NCI-H1694 treated with DMSO at 0.1 percent for 48 hours (cell line): ENCODE measurements at regions not wholly inside any gene's neighbourhood (a gene's known extent, or its start where the extent isn't known, plus 50 kb on each side); places are given as distances from the start of the nearest gene placed in this dataset.
A peak's percentile ranks its signal among the peaks of the same experiment; 100 is the strongest.
"Not testable (repeated sequence)": the region's sequence is repeated elsewhere in the genome, so short reads cannot be mapped to it uniquely, and the experiment has no call there.

Source experiments
- DNase-seq: peaks from one replicate; lab custom pipeline; 2025; lab: John Stamatoyannopoulos, UW

GRCh38 chr2:81545626-81546025 lies 1241.1 kb upstream of the LRRTM1 start:
- no peak for DNase-seq

GRCh38 chr2:81542119-81542518 lies 1237.6 kb upstream of the LRRTM1 start:
- DNase-seq: no peak

GRCh38 chr2:81529944-81530343 lies 1225.4 kb upstream of the LRRTM1 start:
- DNase-seq: no peak

GRCh38 chr2:81528852-81529480 lies 1224.4 kb upstream of the LRRTM1 start:
- no peak for DNase-seq

GRCh38 chr2:81523344-81523743 lies 1218.8 kb upstream of the LRRTM1 start:
- no peak for DNase-seq

GRCh38 chr2:81513328-81513727 lies 1208.8 kb upstream of the LRRTM1 start:
- no peak for DNase-seq

- peak; percentile 9 for DNase-seq
Measured at GRCh38 chr2:81505586-81505985, 1201.0 kb upstream of the LRRTM1 start.

- no peak for DNase-seq
Measured at GRCh38 chr2:81495556-81495955, 1191.0 kb upstream of the LRRTM1 start.

GRCh38 chr2:81483254-81483653 lies 1178.7 kb upstream of the LRRTM1 start:
- no peak for DNase-seq

GRCh38 chr2:81481994-81482368 lies 1177.4 kb upstream of the LRRTM1 start:
- DNase-seq: peak; percentile 71

GRCh38 chr2:81481242-81481993 lies 1176.9 kb upstream of the LRRTM1 start:
- DNase-seq: peak; percentile 86

GRCh38 chr2:81467096-81467495 lies 1162.5 kb upstream of the LRRTM1 start:
- DNase-seq: no peak

- no peak for DNase-seq
Measured at GRCh38 chr2:81462420-81462819, 1157.9 kb upstream of the LRRTM1 start.

- DNase-seq: no peak
Measured at GRCh38 chr2:81445176-81445575, 1140.6 kb upstream of the LRRTM1 start.

GRCh38 chr2:81437456-81438000 lies 1133.0 kb upstream of the LRRTM1 start:
- no peak for DNase-seq

GRCh38 chr2:81436256-81436655 lies 1131.7 kb upstream of the LRRTM1 start:
- DNase-seq: no peak

GRCh38 chr2:81412681-81413080 lies 1108.1 kb upstream of the LRRTM1 start:
- no peak for DNase-seq

- no peak for DNase-seq
Measured at GRCh38 chr2:81403508-81403907, 1099.0 kb upstream of the LRRTM1 start.

GRCh38 chr2:81396417-81397019 lies 1092.0 kb upstream of the LRRTM1 start:
- no peak for DNase-seq

- DNase-seq: no peak
Measured at GRCh38 chr2:81395746-81396145, 1091.2 kb upstream of the LRRTM1 start.

GRCh38 chr2:81389203-81389602 lies 1084.7 kb upstream of the LRRTM1 start:
- DNase-seq: no peak

- no peak for DNase-seq
Measured at GRCh38 chr2:81363800-81364199, 1059.2 kb upstream of the LRRTM1 start.

- not testable (repeated sequence) for DNase-seq
Measured at GRCh38 chr2:81362468-81362867, 1057.9 kb upstream of the LRRTM1 start.
